ENCODE measurements at regions not wholly inside any gene's neighbourhood (a gene's known extent, or its start where the extent isn't known, plus 50 kb on each side); places are given as distances from the start of the nearest gene placed in this dataset.
A peak's percentile ranks its signal among the peaks of the same experiment; 100 is the strongest.

- Histone ChIP-seq H3K36me3 (ENCODE audit: insufficient read depth, low read length) (no peaks in the 10 kb centered on the region), H3K9me3 (ENCODE audit: low read length) (no peaks in the 10 kb centered on the region), H3K4me1 (ENCODE audit: insufficient read depth, low read length) (no peaks in the 10 kb centered on the region), H3K4me3 (ENCODE audit: low read length) (no peak overlapping the region), H2AFZ (ENCODE audit: low read depth, low read length) (no peak overlapping the region), H3K27me3 (ENCODE audit: insufficient read depth, low read length) (no peaks in the 10 kb centered on the region)
Observed at GRCh38 chr9:3004572-3004971, 160.7 kb upstream of the PUM3 start.

GRCh38 chr9:3001311-3001710, 157.4 kb upstream of the PUM3 start:
- H3K9me3 ChIP-seq (ENCODE audit: low read length) = no peaks in the 10 kb centered on the region
- no peak overlapping the region for H3K4me3 ChIP-seq (ENCODE audit: low read length)
- H2AFZ ChIP-seq (ENCODE audit: low read depth, low read length) = no peak overlapping the region
- no peaks in the 10 kb centered on the region for H3K4me1 ChIP-seq (ENCODE audit: insufficient read depth, low read length)
- H3K27me3 ChIP-seq (ENCODE audit: insufficient read depth, low read length) = no peaks in the 10 kb centered on the region
- no peaks in the 10 kb centered on the region for H3K36me3 ChIP-seq (ENCODE audit: insufficient read depth, low read length)

GRCh38 chr9:2992427-2992826, 148.5 kb upstream of the PUM3 start:
- Histone ChIP-seq H3K36me3 (ENCODE audit: insufficient read depth, low read length) (no peaks in the 10 kb centered on the region), H3K27me3 (ENCODE audit: insufficient read depth, low read length) (no peaks in the 10 kb centered on the region), H3K4me1 (ENCODE audit: insufficient read depth, low read length) (peaks cover 4% of the 10 kb centered on the region), H2AFZ (ENCODE audit: low read depth, low read length) (no peak overlapping the region), H3K9me3 (ENCODE audit: low read length) (no peaks in the 10 kb centered on the region), H3K4me3 (ENCODE audit: low read length) (no peak overlapping the region)

- Histone ChIP-seq H3K4me3 (ENCODE audit: low read length) (no peak overlapping the region), H3K4me1 (ENCODE audit: insufficient read depth, low read length) (peaks cover 4% of the 10 kb centered on the region), H3K9me3 (ENCODE audit: low read length) (no peaks in the 10 kb centered on the region), H2AFZ (ENCODE audit: low read depth, low read length) (no peak overlapping the region), H3K27me3 (ENCODE audit: insufficient read depth, low read length) (no peaks in the 10 kb centered on the region), H3K36me3 (ENCODE audit: insufficient read depth, low read length) (no peaks in the 10 kb centered on the region)
Observed at GRCh38 chr9:2991292-2991691, 147.4 kb upstream of the PUM3 start.

GRCh38 chr9:2987679-2988078, 143.8 kb upstream of the PUM3 start:
- Histone ChIP-seq H3K9me3 (ENCODE audit: low read length) (no peaks in the 10 kb centered on the region), H3K36me3 (ENCODE audit: insufficient read depth, low read length) (no peaks in the 10 kb centered on the region), H3K4me1 (ENCODE audit: insufficient read depth, low read length) (peaks cover 4% of the 10 kb centered on the region), H2AFZ (ENCODE audit: low read depth, low read length) (no peak overlapping the region), H3K4me3 (ENCODE audit: low read length) (no peak overlapping the region), H3K27me3 (ENCODE audit: insufficient read depth, low read length) (no peaks in the 10 kb centered on the region)

GRCh38 chr9:2985343-2985742, 141.4 kb upstream of the PUM3 start:
- peaks cover 4% of the 10 kb centered on the region for H3K4me1 ChIP-seq (ENCODE audit: insufficient read depth, low read length)

GRCh38 chr9:2984491-2984890, 140.6 kb upstream of the PUM3 start:
- Histone ChIP-seq H2AFZ (ENCODE audit: low read depth, low read length) (no peak overlapping the region), H3K4me1 (ENCODE audit: insufficient read depth, low read length) (peaks cover 8% of the 10 kb centered on the region), H3K36me3 (ENCODE audit: insufficient read depth, low read length) (no peaks in the 10 kb centered on the region), H3K27me3 (ENCODE audit: insufficient read depth, low read length) (no peaks in the 10 kb centered on the region), H3K9me3 (ENCODE audit: low read length) (no peaks in the 10 kb centered on the region), H3K4me3 (ENCODE audit: low read length) (no peak overlapping the region)

More at GRCh38 chr9:2985343-2985742, 141.4 kb upstream of the PUM3 start:
- Histone ChIP-seq H3K4me3 (ENCODE audit: low read length) (no peak overlapping the region), H3K36me3 (ENCODE audit: insufficient read depth, low read length) (no peaks in the 10 kb centered on the region), H3K9me3 (ENCODE audit: low read length) (no peaks in the 10 kb centered on the region), H3K27me3 (ENCODE audit: insufficient read depth, low read length) (no peaks in the 10 kb centered on the region), H2AFZ (ENCODE audit: low read depth, low read length) (no peak overlapping the region)

- Histone ChIP-seq H2AFZ (ENCODE audit: low read depth, low read length) (no peak overlapping the region), H3K4me3 (ENCODE audit: low read length) (no peak overlapping the region), H3K36me3 (ENCODE audit: insufficient read depth, low read length) (no peaks in the 10 kb centered on the region), H3K9me3 (ENCODE audit: low read length) (no peaks in the 10 kb centered on the region), H3K4me1 (ENCODE audit: insufficient read depth, low read length) (peaks cover 4% of the 10 kb centered on the region), H3K27me3 (ENCODE audit: insufficient read depth, low read length) (no peaks in the 10 kb centered on the region)
Observed at GRCh38 chr9:2979957-2980610, 136.2 kb upstream of the PUM3 start.

- Histone ChIP-seq H3K36me3 (ENCODE audit: insufficient read depth, low read length) (no peaks in the 10 kb centered on the region), H2AFZ (ENCODE audit: low read depth, low read length) (no peak overlapping the region), H3K9me3 (ENCODE audit: low read length) (no peaks in the 10 kb centered on the region), H3K4me3 (ENCODE audit: low read length) (no peak overlapping the region), H3K4me1 (ENCODE audit: insufficient read depth, low read length) (peaks cover 6% of the 10 kb centered on the region), H3K27me3 (ENCODE audit: insufficient read depth, low read length) (no peaks in the 10 kb centered on the region)
Observed at GRCh38 chr9:2972475-2972874, 128.6 kb upstream of the PUM3 start.

GRCh38 chr9:2970864-2971263, 127.0 kb upstream of the PUM3 start:
- Histone ChIP-seq H2AFZ (ENCODE audit: low read depth, low read length) (no peak overlapping the region), H3K36me3 (ENCODE audit: insufficient read depth, low read length) (no peaks in the 10 kb centered on the region), H3K4me1 (ENCODE audit: insufficient read depth, low read length) (peaks cover 18% of the 10 kb centered on the region), H3K27me3 (ENCODE audit: insufficient read depth, low read length) (no peaks in the 10 kb centered on the region), H3K9me3 (ENCODE audit: low read length) (no peaks in the 10 kb centered on the region), H3K4me3 (ENCODE audit: low read length) (no peak overlapping the region)

GRCh38 chr9:2967766-2968165, 123.9 kb upstream of the PUM3 start:
- Histone ChIP-seq H3K27me3 (ENCODE audit: insufficient read depth, low read length) (no peaks in the 10 kb centered on the region), H2AFZ (ENCODE audit: low read depth, low read length) (no peak overlapping the region), H3K36me3 (ENCODE audit: insufficient read depth, low read length) (no peaks in the 10 kb centered on the region), H3K9me3 (ENCODE audit: low read length) (no peaks in the 10 kb centered on the region), H3K4me1 (ENCODE audit: insufficient read depth, low read length) (peaks cover 30% of the 10 kb centered on the region), H3K4me3 (ENCODE audit: low read length) (no peak overlapping the region)

- H3K9me3 ChIP-seq (ENCODE audit: low read length) = no peaks in the 10 kb centered on the region
- peak overlapping the region; percentile 20 for H3K4me3 ChIP-seq (ENCODE audit: low read length)
Observed at GRCh38 chr9:2966565-2967300, 122.8 kb upstream of the PUM3 start.

GRCh38 chr9:2964470-2964869, 120.6 kb upstream of the PUM3 start:
- Histone ChIP-seq H3K27me3 (ENCODE audit: insufficient read depth, low read length) (no peaks in the 10 kb centered on the region), H3K4me3 (ENCODE audit: low read length) (no peak overlapping the region), H3K9me3 (ENCODE audit: low read length) (no peaks in the 10 kb centered on the region)

More at GRCh38 chr9:2966565-2967300, 122.8 kb upstream of the PUM3 start:
- Histone ChIP-seq H3K36me3 (ENCODE audit: insufficient read depth, low read length) (no peaks in the 10 kb centered on the region), H3K4me1 (ENCODE audit: insufficient read depth, low read length) (peaks cover 30% of the 10 kb centered on the region), H2AFZ (ENCODE audit: low read depth, low read length) (peak overlapping the region; percentile 41), H3K27me3 (ENCODE audit: insufficient read depth, low read length) (no peaks in the 10 kb centered on the region)

More at GRCh38 chr9:2964470-2964869, 120.6 kb upstream of the PUM3 start:
- H3K36me3 ChIP-seq (ENCODE audit: insufficient read depth, low read length) = no peaks in the 10 kb centered on the region
- H3K4me1 ChIP-seq (ENCODE audit: insufficient read depth, low read length) = peaks cover 30% of the 10 kb centered on the region
- peak overlapping the region; percentile 5 for H2AFZ ChIP-seq (ENCODE audit: low read depth, low read length)
